Stimulated activated CD8-positive, alpha-beta memory T cell treated with anti-CD3 and anti-CD28 coated beads, Interleukin-12 subunit alpha, Interleukin-12 subunit beta, amount 100 ng/mL, for 4 hours (primary cell): ENCODE measurements at regions not wholly inside any gene's neighbourhood (a gene's known extent, or its start where the extent isn't known, plus 50 kb on each side); places are given as distances from the start of the nearest gene placed in this dataset.
"Not testable (repeated sequence)": the region's sequence is repeated elsewhere in the genome, so short reads cannot be mapped to it uniquely, and the experiment has no call there.

Source experiments
- DNase-seq: peaks from one replicate; pipeline ENCODE4 v3.0.0-alpha.2; 2020; ENCODE audit warnings: low read depth

- DNase-seq = no peak
These were observed 543.6 kb upstream of the DAB2 start for GRCh38 chr5:39968381-39968780.

DNA sequence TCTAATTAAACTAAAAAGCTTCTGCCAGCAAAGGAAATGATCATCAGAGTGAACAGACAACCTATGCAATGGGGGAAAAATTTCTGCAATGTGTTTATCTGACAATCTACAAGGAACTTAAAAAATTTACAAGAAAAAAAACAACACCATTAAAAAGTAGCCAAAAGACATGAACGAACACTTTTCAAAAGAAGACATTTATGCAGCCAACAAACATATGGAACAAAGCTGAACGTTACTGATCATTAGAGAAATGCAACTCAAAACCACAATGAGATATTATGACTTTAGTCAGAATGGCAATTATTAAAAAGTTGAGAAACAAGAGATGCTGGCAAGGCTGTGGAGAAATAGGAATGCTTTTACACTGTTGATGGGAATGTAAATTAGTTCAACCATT is 530.4 kb upstream of the DAB2 start:
- no peak for DNase-seq

DNA sequence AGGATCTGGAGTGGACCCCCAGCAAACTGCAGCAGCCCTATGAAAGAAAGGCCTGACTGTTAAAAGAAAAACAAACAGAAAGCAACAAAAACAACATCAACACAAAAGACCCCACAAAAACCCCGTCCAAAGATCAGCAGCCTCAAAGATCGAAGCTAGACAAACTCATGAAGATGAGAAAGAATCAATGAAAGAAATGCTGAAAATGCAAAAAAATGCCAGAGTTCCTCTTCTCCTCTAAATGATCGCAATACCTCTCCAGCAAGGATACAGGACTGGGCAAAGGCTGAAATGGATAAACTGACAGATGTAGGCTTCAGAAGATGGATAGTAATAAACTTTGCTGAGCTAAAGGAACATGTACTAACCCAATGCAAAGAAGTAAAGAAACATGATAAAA is 526.3 kb upstream of the DAB2 start:
- DNase-seq = no peak

- no peak for DNase-seq
These were observed 524.2 kb upstream of the DAB2 start for GRCh38 chr5:39948867-39949468.

DNA sequence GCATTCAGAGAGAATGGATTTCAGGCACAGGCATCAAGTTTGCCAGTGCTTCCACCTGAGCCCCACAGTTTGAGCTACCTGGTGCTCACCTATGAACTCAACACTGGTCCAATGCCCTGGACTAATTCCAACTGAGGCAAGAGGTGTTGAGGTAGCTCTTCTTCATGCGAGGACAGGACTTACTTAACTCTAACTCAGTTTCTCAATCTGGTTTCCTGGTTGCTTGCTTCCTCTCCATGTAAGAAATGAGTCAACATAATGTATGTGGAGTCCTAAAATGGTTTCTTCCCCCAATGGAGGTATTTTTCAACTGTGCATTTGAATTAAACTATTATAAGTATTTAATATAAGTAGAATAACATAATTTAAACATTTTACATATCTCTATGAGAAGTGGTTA is 523.6 kb upstream of the DAB2 start:
- DNase-seq = no peak

DNA sequence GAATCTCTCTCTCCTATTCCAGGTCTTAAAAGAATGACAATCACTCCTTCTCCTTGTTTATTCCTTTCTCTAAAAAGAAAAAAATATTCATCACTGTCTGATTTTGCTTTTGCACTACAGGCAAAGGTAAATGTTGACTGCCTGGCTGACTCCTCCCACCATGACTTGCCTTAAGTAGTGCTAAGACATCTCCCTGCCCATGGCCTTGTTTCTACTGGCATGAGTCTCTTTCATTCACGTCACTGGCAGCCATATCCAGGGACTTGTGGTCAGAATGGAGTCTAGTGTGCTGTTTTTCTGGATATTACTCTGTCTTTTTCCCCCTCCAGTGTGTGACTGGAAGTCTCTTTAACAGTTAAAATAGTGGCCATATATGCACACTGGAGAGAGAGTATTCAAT is 522.9 kb upstream of the DAB2 start:
- no peak for DNase-seq

DNA sequence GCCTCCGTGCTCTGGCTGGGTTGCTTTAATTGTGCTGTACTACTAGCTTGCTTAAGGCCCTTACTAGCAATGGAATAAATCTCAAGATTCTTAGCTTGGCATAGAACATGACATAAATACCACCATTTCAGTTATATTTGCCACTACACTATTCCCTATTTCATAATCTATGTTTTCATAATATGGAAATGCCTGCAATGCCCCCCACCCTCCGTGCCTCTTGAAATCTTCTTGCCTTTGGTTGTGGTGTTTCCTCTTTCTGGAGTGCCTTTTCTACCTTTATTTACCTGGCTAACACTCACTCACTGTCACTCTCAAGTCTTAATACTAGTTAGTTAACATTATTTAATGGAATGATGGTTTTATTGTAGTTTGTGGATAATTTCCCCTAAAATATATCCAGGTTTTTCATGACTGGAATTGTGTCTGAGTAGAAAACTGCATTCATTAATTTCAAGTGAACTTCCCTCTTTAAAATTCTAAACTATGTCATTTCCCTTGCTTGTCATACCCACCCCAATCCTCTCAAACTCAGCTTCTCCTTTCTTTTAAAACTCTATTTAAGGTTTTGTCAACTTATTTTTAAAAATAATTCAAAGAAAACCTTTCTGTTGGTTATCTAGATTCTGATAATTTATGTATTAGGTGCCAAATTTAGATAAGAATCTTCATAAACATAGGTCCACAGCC is 521.7 kb upstream of the DAB2 start:
- DNase-seq = no peak

GRCh38 chr5:39945870-39946269 is 521.1 kb upstream of the DAB2 start:
- no peak for DNase-seq

- DNase-seq = no peak
These were observed 519.0 kb upstream of the DAB2 start for GRCh38 chr5:39943811-39944210.

DNA sequence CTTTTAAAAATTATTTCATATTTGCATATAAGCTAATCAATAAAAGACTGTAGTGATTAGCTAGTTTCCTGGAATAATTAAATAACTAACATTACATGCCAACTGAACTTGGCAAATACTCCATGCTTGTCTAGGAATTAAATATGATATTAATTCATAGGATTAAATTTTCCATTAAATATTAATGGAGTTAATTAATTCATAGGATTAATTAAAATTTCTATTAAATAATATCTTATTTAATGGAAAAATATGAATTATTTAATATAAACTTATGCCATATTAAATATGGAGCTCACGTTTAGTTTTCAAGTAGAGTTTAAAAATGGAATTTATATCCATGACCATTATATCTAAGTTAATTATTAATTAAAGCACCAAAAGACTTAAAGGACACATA is 517.8 kb upstream of the DAB2 start:
- DNase-seq = no peak

- DNase-seq = no peak
These were observed 516.6 kb upstream of the DAB2 start for GRCh38 chr5:39941416-39941815.

GRCh38 chr5:39934830-39935229 is 510.1 kb upstream of the DAB2 start:
- DNase-seq = no peak

GRCh38 chr5:39933061-39933460 is 508.3 kb upstream of the DAB2 start:
- DNase-seq = no peak

DNA sequence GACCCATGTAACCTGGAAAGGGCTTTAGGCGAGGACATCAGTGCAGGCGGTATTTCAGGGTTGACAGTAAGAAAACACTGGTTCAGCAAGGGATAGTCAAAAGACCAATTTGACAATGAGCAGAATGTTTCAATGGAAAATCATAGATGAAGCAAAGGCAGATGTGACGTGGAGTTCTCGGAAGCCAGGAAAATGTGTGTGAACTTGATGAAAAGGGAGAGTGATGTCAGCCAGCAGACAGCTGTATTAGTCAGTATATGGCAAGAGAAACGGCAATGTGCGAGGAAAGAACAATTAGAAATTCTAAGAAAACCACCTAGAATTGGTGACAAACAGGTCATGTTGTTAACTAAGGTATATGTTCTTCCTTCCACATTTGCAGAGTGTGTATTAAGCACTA is 503.9 kb upstream of the DAB2 start:
- DNase-seq = no peak

DNA sequence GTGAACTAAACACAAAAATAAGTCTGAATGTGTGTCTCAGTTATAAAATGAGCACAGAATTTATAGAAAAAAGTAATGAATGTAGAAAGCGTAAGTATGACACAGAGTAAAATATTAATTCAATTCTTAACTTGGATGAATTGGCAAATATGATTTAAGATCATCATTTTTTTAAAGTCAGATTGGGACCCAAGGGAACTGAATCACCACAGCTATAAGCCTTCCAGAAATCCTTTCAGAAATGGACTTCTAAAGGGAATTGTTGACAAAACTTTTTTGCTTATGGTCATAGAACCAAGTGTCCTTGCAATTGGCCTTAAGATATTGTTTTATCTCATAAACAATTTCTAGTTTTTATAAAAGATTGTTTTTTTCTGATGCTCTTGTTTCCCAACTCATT is 495.1 kb upstream of the DAB2 start:
- no peak for DNase-seq

DNA sequence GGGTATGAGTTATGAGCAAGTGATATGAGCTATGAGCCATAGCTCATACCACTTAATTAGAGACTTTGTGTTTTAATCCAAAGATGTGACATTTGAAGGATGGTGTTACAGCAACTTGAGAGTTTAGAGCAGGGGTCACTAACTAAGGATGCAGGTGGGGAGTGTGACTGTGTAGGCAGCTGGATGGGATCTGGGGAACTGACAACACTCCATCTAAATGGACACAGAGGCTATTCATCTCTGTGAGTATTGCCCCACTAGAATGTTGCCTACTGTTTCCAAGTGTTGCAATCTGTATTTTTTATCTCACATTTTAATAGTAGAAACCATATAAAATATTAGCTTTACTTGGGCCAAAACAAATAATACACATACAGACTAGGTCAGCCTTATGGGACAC is 488.1 kb upstream of the DAB2 start:
- DNase-seq = no peak

DNA sequence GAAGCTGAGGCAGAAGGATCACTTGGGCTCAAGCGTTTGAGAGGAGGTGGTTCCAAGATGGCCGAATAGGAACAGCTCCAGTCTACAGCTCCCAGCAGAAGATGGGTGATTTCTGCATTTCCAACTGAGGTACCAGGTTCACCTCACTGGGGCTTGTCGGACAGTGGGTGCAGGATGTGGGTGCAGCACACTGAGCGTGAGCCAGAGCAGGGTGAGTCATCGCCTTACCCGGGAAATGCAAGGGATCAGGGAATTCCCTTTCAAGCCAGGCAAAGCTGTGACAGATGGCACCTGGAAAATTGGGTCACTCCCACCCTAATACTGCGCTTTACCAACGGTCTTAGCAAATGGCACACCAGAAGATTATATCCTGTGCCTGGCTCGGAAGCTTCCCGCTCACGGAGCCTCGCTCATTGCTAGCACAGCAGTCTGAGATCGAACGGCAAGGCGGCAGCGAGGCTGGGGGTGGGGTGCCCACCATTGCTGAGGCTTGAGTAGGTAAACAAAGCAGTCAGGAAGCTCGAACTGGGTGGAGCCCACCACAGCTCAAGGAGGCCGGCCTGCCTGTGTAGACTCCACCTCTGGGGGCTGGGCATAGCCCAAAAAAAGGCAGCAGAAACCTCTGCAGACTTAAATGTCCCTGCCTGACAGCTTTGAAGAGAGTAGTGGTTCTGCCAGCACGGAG is 482.6 kb upstream of the DAB2 start:
- DNase-seq = not testable (repeated sequence)

GRCh38 chr5:39906146-39906545 is 481.4 kb upstream of the DAB2 start:
- no peak for DNase-seq

DNA sequence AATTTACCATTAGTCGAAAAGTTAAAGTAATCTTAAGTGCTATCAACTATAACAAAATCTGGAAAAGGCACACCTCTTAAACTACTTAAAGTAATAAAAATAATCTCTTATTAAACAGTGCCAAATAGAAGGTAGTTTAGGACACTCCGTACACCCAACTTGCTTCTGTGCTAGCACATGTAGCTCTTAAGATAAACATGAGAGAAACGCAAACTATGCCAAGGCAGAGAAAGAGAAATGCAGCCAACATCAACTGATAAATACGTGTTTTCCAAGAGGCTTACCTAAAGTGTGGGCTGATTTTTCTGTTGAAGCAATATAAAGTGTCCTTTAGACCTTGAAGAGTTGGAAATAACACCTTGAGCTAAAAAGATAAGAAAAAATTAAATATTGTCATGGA is 480.6 kb upstream of the DAB2 start:
- no peak for DNase-seq

DNA sequence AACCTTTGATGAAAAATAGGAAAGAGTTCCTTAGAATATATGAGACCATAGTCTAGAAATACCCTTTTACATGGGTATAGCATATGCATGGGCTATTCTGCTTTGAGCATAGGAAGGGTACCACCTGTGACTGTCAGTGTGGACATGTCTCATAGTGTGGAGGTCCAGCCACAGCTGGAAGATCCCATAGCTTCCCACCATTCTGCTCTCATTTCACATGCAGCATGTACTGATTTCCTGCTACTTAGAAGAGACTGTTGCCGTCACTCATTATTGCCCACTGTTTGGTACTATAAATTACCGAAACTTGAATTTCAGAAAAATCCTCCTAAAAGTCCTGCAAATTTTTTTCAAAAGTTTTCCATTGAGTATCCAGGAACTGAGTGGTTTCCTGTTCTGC is 477.8 kb upstream of the DAB2 start:
- DNase-seq = no peak

DNA sequence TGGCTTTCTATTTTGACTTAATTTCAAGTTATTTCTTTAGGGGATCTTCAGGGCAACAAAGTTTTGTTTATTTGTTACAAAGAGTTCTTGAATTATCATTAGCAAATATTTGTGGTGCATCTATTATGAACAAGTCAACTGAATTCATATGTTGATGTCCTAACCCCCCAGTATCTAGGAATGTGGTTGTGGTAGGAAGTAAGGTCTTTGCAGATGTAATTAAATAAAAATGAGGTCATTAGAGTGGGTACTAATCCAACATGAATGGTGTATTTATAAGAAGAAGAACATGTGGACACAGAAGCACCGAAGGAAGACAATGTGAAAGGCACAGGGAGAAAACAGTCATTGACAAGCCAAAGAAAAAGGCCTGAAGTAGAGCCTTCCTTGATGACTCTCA is 474.0 kb upstream of the DAB2 start:
- DNase-seq = no peak

GRCh38 chr5:39896706-39897105 is 471.9 kb upstream of the DAB2 start:
- DNase-seq = no peak

DNA sequence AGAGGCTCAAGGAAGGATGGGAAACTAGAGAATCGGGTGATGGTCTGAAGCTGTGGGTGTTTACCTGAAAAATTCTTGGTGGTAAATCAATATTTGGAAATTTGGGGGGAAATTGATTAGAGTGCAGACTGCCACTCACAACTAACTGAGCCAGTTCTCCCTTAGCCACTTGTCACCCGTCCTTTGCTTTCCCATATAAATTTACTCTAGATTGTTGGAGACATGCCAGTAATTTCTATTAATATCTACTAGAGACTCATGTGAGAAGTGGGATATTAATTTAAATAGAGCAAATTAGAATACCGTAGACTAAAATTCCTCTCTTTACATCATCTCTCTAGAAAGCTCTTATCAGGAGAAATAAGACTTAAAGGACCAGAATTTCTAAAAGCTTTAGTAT is 471.3 kb upstream of the DAB2 start:
- DNase-seq = no peak

DNA sequence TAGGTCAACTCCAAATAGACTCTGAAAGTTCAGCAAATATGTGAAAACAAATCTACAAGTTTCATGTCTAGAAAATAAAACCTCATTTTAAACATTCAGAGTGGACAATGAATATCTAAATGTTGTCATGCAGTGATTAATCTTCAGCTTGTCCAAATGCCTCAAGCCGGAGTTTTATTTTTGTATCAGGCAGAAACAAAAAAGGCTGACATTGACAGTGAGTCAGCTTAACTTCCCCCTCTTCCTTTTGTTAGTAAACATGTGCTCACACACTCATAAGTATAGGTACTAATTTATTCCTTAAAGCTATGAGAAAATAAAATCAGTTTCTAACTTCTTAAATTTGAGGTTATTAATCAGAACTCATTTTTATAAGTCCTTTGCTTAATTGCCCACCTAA is 467.9 kb upstream of the DAB2 start:
- DNase-seq = no peak
